DMS 273 treated with DMSO at 0.1 percent for 48 hours (cell line): ENCODE measurements at regions not wholly inside any gene's neighbourhood (a gene's known extent, or its start where the extent isn't known, plus 50 kb on each side); places are given as distances from the start of the nearest gene placed in this dataset.

Experiments used
- DNase-seq: peaks from one replicate; lab custom pipeline; 2025; lab: John Stamatoyannopoulos, UW

GRCh38 chr3:120838441-120839091 lies 69.4 kb upstream of the STXBP5L start:
- no peak for DNase-seq

- peak; percentile 13 for DNase-seq
Measured at GRCh38 chr3:120839120-120839519, 68.9 kb upstream of the STXBP5L start.

- no peak for DNase-seq
Measured at GRCh38 chr3:120841264-120841663, 66.7 kb upstream of the STXBP5L start.

- no peak for DNase-seq
Measured at GRCh38 chr3:120846073-120846472, 61.9 kb upstream of the STXBP5L start.

GRCh38 chr3:120848503-120848902 lies 59.5 kb upstream of the STXBP5L start:
- DNase-seq, result no peak

GRCh38 chr3:120850381-120851295 lies 57.4 kb upstream of the STXBP5L start:
- peak; percentile 99 for DNase-seq

GRCh38 chr3:120852412-120852811 lies 55.6 kb upstream of the STXBP5L start:
- no peak for DNase-seq

- no peak for DNase-seq
Measured at GRCh38 chr3:120853416-120853815, 54.6 kb upstream of the STXBP5L start.

GRCh38 chr3:120854908-120855526 lies 53.0 kb upstream of the STXBP5L start:
- no peak for DNase-seq

GRCh38 chr3:120855665-120856437 lies 52.2 kb upstream of the STXBP5L start:
- peak; percentile 93 for DNase-seq
